Neural progenitor cell (in vitro differentiated cells): ENCODE measurements at regions not wholly inside any gene's neighbourhood (a gene's known extent, or its start where the extent isn't known, plus 50 kb on each side); places are given as distances from the start of the nearest gene placed in this dataset.

ENCODE experiments used
- DNase-seq: peaks from one replicate; pipeline ENCODE4 v3.0.0-alpha.2; 2016; ENCODE audit warnings: low spot score
- H2AFZ ChIP-seq: fragments of 200-600 bp; sonication (generic); replicated peaks from 2 replicates; pipeline ENCODE4 v1.6.1; 2016; ENCODE audit warnings: antibody characterized with exemption
- H3F3A ChIP-seq: fragments of 200-600 bp; sonication (generic); 2 replicates; pipeline ENCODE4 v1.6.1; 2016; ENCODE audit warnings: antibody characterized with exemption, low read depth
- H3K27ac ChIP-seq: fragments of 200-600 bp; sonication (generic); 2 replicates; pipeline ENCODE4 v1.5.1; 2016; ENCODE audit warnings: mild to moderate bottlenecking
- H3K27me3 ChIP-seq: fragments of 200-600 bp; sonication (generic); 2 replicates; pipeline ENCODE4 v1.6.1; 2016; ENCODE audit warnings: mild to moderate bottlenecking, moderate library complexity
- H3K36me3 ChIP-seq: fragments of 200-600 bp; sonication (generic); 2 replicates; pipeline ENCODE4 v1.5.1; 2016
- H3K4me1 ChIP-seq: fragments of 200-600 bp; sonication (generic); 2 replicates; pipeline ENCODE4 v1.6.1; 2016; ENCODE audit warnings: mixed run types
- H3K4me2 ChIP-seq: fragments of 200-600 bp; sonication (generic); 2 replicates; pipeline ENCODE4 v1.6.1; 2016
- H3K4me3 ChIP-seq: fragments of 200-600 bp; sonication (generic); 2 replicates; pipeline ENCODE4 v1.5.1; 2016
- H3K79me2 ChIP-seq: fragments of 200-600 bp; sonication (generic); 2 replicates; pipeline ENCODE4 v1.6.1; 2016; ENCODE audit warnings: low read depth
- H3K9ac ChIP-seq: fragments of 200-600 bp; sonication (generic); 2 replicates; pipeline ENCODE4 v1.6.1; 2016
- H3K9me3 ChIP-seq: fragments of 200-600 bp; sonication (generic); 2 replicates; pipeline ENCODE4 v1.5.1; 2016; ENCODE audit warnings: low read depth
- H4K20me1 ChIP-seq: fragments of 200-600 bp; sonication (generic); 2 replicates; pipeline ENCODE4 v1.6.1; 2016; ENCODE audit warnings: low read depth
- H3K27ac Mint-ChIP-seq: 3 replicates; pipeline ENCODE4 v1.8.0; 2021; ENCODE audit warnings: mixed read lengths
- H3K27me3 Mint-ChIP-seq: 2 replicates; pipeline ENCODE4 v1.8.0; 2022; ENCODE audit warnings: low read depth, mild to moderate bottlenecking, inconsistent platforms, moderate library complexity, mixed read lengths; ENCODE audit not compliant: insufficient read depth
- H3K36me3 Mint-ChIP-seq: 3 replicates; pipeline ENCODE4 v1.8.0; 2021; ENCODE audit warnings: mixed read lengths
- H3K4me1 Mint-ChIP-seq: 3 replicates; pipeline ENCODE4 v1.8.0; 2021; ENCODE audit warnings: mixed read lengths
- H3K4me3 Mint-ChIP-seq: 3 replicates; pipeline ENCODE4 v1.8.0; 2021; ENCODE audit warnings: mild to moderate bottlenecking, moderate library complexity, mixed read lengths
- H3K9me3 Mint-ChIP-seq: 3 replicates; pipeline ENCODE4 v1.8.0; 2020; ENCODE audit warnings: mixed read lengths
- EZH2 ChIP-seq: fragments of 200-600 bp; sonication (generic); IDR thresholded peaks from 2 replicates; pipeline ENCODE4 v1.6.1; 2017; ENCODE audit warnings: antibody characterized with exemption, mild to moderate bottlenecking, moderate library complexity
- EZH2phosphoT487 ChIP-seq: fragments of 200-600 bp; sonication (generic); IDR thresholded peaks from 2 replicates; pipeline ENCODE4 v1.6.1; 2017; ENCODE audit warnings: antibody characterized with exemption
- TF ChIP-seq, protein P1 (sequence below): fragments of 200-600 bp; sonication (generic); IDR thresholded peaks from 2 replicates; pipeline ENCODE4 v1.5.1; 2017; ENCODE audit warnings: antibody characterized with exemption, mild to moderate bottlenecking

DNA sequence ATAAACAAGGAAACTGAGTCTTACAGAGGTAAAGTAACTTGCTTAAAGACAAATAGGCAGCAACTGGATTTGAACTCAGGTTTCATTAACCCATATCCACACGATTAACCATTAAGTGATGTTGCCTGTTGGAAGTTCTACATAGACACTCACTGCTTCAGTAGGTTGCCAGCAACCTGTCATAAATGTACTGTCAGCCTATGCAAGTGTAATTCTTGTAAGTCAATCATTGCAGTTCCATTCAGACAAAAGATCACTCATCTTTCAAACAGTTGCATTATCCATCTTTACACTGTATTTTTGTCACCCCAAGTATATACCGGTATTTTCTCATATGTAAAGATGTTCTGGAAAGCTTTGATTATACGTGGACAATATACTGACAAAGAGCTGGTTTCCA is 676.9 kb upstream of the PCDH20 start:
- H3K27me3 Mint-ChIP-seq: peaks cover 3% of the 10 kb centered on the region
- peaks cover 3% of the 10 kb centered on the region for H3K4me1 Mint-ChIP-seq
- no peaks in the 10 kb centered on the region for H3K9me3 ChIP-seq
- H2AFZ ChIP-seq: no peak overlapping the region
- no peaks in the 10 kb centered on the region for H3K79me2 ChIP-seq
- no peaks in the 10 kb centered on the region for H3K4me1 ChIP-seq
- H3F3A ChIP-seq: no peaks in the 10 kb centered on the region
- H3K9ac ChIP-seq: no peak overlapping the region
- no peaks in the 10 kb centered on the region for H4K20me1 ChIP-seq
- no peaks in the 10 kb centered on the region for H3K36me3 Mint-ChIP-seq
- no peak for DNase-seq
- H3K4me3 ChIP-seq: no peak overlapping the region
- H3K27ac ChIP-seq: no peak overlapping the region
- H3K4me2 ChIP-seq: no peak overlapping the region
- H3K9me3 Mint-ChIP-seq: no peaks in the 10 kb centered on the region
- H3K36me3 ChIP-seq: no peaks in the 10 kb centered on the region
- TF ChIP-seq EZH2 (no peak), EZH2phosphoT487 (no peak)
- TF ChIP-seq, protein P1, sequence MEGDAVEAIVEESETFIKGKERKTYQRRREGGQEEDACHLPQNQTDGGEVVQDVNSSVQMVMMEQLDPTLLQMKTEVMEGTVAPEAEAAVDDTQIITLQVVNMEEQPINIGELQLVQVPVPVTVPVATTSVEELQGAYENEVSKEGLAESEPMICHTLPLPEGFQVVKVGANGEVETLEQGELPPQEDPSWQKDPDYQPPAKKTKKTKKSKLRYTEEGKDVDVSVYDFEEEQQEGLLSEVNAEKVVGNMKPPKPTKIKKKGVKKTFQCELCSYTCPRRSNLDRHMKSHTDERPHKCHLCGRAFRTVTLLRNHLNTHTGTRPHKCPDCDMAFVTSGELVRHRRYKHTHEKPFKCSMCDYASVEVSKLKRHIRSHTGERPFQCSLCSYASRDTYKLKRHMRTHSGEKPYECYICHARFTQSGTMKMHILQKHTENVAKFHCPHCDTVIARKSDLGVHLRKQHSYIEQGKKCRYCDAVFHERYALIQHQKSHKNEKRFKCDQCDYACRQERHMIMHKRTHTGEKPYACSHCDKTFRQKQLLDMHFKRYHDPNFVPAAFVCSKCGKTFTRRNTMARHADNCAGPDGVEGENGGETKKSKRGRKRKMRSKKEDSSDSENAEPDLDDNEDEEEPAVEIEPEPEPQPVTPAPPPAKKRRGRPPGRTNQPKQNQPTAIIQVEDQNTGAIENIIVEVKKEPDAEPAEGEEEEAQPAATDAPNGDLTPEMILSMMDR: no peak
- no peaks in the 10 kb centered on the region for H3K27me3 ChIP-seq
- H3K27ac Mint-ChIP-seq: no peak overlapping the region
- H3K4me3 Mint-ChIP-seq: no peak overlapping the region

DNA sequence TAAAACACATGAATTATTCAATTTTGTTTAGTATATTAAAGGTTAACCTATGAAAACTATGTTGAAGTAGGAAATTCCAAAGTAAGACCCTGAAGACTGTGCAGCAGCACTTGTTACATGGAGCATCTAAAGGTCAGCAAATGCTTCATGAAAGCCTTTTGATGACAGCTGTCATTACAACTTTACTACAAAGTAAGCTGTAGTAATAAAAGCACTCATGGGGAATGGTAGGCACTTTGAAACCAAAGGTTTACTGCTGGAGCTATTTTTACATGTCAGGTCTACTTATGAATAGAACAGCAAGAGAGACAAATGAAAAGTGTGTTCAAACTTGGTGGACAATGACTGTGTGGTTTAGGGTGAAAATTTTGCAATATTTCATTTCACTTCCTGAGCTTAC is 672.5 kb upstream of the PCDH20 start:
- no peaks in the 10 kb centered on the region for H3F3A ChIP-seq
- no peaks in the 10 kb centered on the region for H3K36me3 ChIP-seq
- TF ChIP-seq, protein P1: no peak
- TF ChIP-seq EZH2phosphoT487: no peak
- TF ChIP-seq EZH2: no peak
- Mint-ChIP-seq H3K4me1 (peaks cover 3% of the 10 kb centered on the region), H3K9me3 (no peaks in the 10 kb centered on the region), H3K36me3 (no peaks in the 10 kb centered on the region), H3K4me3 (no peak overlapping the region), H3K27ac (no peak overlapping the region), H3K27me3 (peaks cover 3% of the 10 kb centered on the region)
- H3K9ac ChIP-seq: no peak overlapping the region
- no peaks in the 10 kb centered on the region for H3K27me3 ChIP-seq
- H3K4me2 ChIP-seq: no peak overlapping the region
- H3K27ac ChIP-seq: no peak overlapping the region
- H3K9me3 ChIP-seq: no peaks in the 10 kb centered on the region
- DNase-seq: no peak
- no peak overlapping the region for H2AFZ ChIP-seq
- H3K4me1 ChIP-seq: no peaks in the 10 kb centered on the region
- no peaks in the 10 kb centered on the region for H4K20me1 ChIP-seq
- no peaks in the 10 kb centered on the region for H3K79me2 ChIP-seq
- H3K4me3 ChIP-seq: no peak overlapping the region

DNA sequence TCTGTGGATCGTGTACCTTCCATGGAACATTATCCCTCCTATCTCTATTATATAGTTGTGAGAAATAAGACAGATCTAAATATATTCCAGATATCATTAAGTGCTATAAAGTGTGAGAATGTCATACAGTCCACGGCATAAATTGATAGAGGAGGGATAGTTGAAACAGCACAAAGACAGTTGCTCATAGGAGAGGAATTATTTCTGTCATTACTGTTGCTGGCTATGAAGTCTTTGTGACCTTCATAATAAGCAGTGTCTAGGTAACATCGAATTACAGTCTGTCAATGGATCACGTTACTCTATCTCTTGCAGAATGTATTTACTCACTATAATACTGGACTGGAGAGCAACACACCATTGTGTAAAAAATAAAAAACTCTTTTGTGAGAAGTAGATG is 671.5 kb upstream of the PCDH20 start:
- Mint-ChIP-seq H3K4me3 (no peak overlapping the region), H3K27ac (no peak overlapping the region), H3K4me1 (peaks cover 3% of the 10 kb centered on the region), H3K9me3 (no peaks in the 10 kb centered on the region), H3K27me3 (peaks cover 3% of the 10 kb centered on the region), H3K36me3 (no peaks in the 10 kb centered on the region)
- H3K9me3 ChIP-seq: no peaks in the 10 kb centered on the region
- no peaks in the 10 kb centered on the region for H3F3A ChIP-seq
- H3K27me3 ChIP-seq: no peaks in the 10 kb centered on the region
- no peak overlapping the region for H2AFZ ChIP-seq
- H3K4me2 ChIP-seq: no peak overlapping the region
- DNase-seq: no peak
- TF ChIP-seq, protein P1: no peak
- no peak for TF ChIP-seq EZH2phosphoT487
- no peak for TF ChIP-seq EZH2
- no peak overlapping the region for H3K27ac ChIP-seq
- no peak overlapping the region for H3K4me3 ChIP-seq
- H4K20me1 ChIP-seq: no peaks in the 10 kb centered on the region
- no peak overlapping the region for H3K9ac ChIP-seq
- no peaks in the 10 kb centered on the region for H3K4me1 ChIP-seq
- no peaks in the 10 kb centered on the region for H3K79me2 ChIP-seq
- no peaks in the 10 kb centered on the region for H3K36me3 ChIP-seq
